GM23338 (cell line): ENCODE measurements at regions not wholly inside any gene's neighbourhood (a gene's known extent, or its start where the extent isn't known, plus 50 kb on each side); places are given as distances from the start of the nearest gene placed in this dataset.

Experiments used
- CTCF ChIP-seq, 2 experiments: fragments of 200-600 bp in 1 of 2; sonication (generic) in 1 of 2; conservative IDR thresholded peaks; 2 replicates each; pipeline versions ENCODE4 v1.5.1 to v1.6.1; 2016 to 2017; ENCODE audit warnings: antibody characterized with exemption in 2 of 2, low read depth in 2 of 2, mild to moderate bottlenecking in 2 of 2, moderate library complexity in 1 of 2
- EZH2 ChIP-seq: fragments of 200-600 bp; sonication (generic); IDR thresholded peaks from one replicate; pipeline ENCODE4 v1.8.0; 2017; ENCODE audit warnings: antibody characterized with exemption, mild to moderate bottlenecking, low read depth; ENCODE audit not compliant: unreplicated experiment
- JUNB ChIP-seq: IDR thresholded peaks from one replicate; pipeline ENCODE4 v1.6.1; 2016; ENCODE audit warnings: antibody characterized with exemption; ENCODE audit not compliant: unreplicated experiment
- POLR2AphosphoS5 ChIP-seq: IDR thresholded peaks from 2 replicates; pipeline ENCODE4 v1.6.1; 2016; ENCODE audit warnings: antibody characterized with exemption, low read depth

DNA sequence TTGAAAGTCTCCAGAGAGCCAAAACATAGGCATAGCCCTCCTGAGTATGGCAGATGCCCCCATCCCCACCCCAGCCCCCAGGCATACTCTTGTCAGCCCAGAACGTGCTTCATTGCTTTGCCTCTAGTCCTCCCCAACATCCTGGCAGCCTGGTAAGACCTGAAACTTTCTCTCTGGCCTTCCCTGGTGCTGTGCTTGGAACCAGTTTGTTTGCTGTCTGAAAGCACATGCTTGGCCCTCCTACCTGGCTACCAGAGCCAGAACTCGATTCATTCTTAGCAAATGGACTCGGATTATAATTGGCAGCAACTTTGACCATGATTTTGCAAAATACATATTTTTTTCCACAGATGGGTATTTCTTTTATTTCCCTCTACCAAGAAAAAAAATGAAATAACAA is 248.1 kb downstream of the USP46 start:
- TF ChIP-seq CTCF (conservative IDR thresholded peaks at IDR 0.05; ENCODE audit: low read depth in 2 of 2), result no peak
- no peak for TF ChIP-seq EZH2
- no peak for TF ChIP-seq JUNB
- TF ChIP-seq POLR2AphosphoS5, result no peak
